CD4-positive, alpha-beta memory T cell (primary cell): ENCODE measurements at regions not wholly inside any gene's neighbourhood (a gene's known extent, or its start where the extent isn't known, plus 50 kb on each side); places are given as distances from the start of the nearest gene placed in this dataset.

Experiments used
- CTCF ChIA-PET: fragments of 350-600 bp; sonication (Branson Sonifier 250); formaldehyde crosslinking; loops from one replicate; lab custom pipeline; 2021; ENCODE audit warnings: inconsistent platforms; ENCODE audit not compliant: partially characterized antibody; lab: Charles Lee
- POLR2A ChIA-PET: fragments of 350-600 bp; sonication (Branson Sonifier 250); formaldehyde crosslinking; loops from one replicate; lab custom pipeline; 2021; ENCODE audit not compliant: partially characterized antibody; lab: Charles Lee
- DNase-seq, 5 donors: peaks; one replicate each; pipeline versions ENCODE4 v3.0.0 to v3.0.0-alpha.2; 2020 to 2022; ENCODE audit warnings: mixed read lengths in 1 of 5
- H3K27ac ChIP-seq: one replicate; pipeline ENCODE4 v1.7.0; 2013; ENCODE audit warnings: low read depth, low read length
- H3K27me3 ChIP-seq: 2 replicates; pipeline ENCODE4 v1.7.0; 2013; ENCODE audit warnings: mild to moderate bottlenecking, low read length, moderate library complexity; ENCODE audit not compliant: insufficient read depth
- H3K36me3 ChIP-seq: 2 replicates; pipeline ENCODE4 v1.7.0; 2013; ENCODE audit warnings: mild to moderate bottlenecking, low read length, moderate library complexity; ENCODE audit not compliant: insufficient read depth
- H3K4me1 ChIP-seq: 2 replicates; pipeline ENCODE4 v1.7.0; 2013; ENCODE audit warnings: mild to moderate bottlenecking, low read length, moderate library complexity; ENCODE audit not compliant: insufficient read depth
- H3K4me3 ChIP-seq, 2 donors: one replicate each; pipeline ENCODE4 v1.7.0; 2013; ENCODE audit warnings: low read length in 2 of 2, mild to moderate bottlenecking in 1 of 2
- H3K9me3 ChIP-seq, 2 donors: one replicate each; pipeline ENCODE4 v1.7.0; 2013; ENCODE audit warnings: low read length in 2 of 2, control low read depth in 1 of 2; ENCODE audit not compliant: control insufficient read depth in 1 of 2
- H3K27ac Mint-ChIP-seq, 7 donors: one replicate each; pipeline ENCODE4 v1.8.0; 2020 to 2021; ENCODE audit warnings: mixed read lengths in 7 of 7, mild to moderate bottlenecking in 6 of 7, inconsistent platforms in 3 of 7, moderate library complexity in 3 of 7
- H3K27me3 Mint-ChIP-seq, 2 donors: one replicate each; pipeline ENCODE4 v1.8.0; 2020 to 2021; ENCODE audit warnings: mixed read lengths in 2 of 2
- H3K36me3 Mint-ChIP-seq, 2 donors: one replicate each; pipeline ENCODE4 v1.8.0; 2020 to 2021; ENCODE audit warnings: mixed read lengths in 2 of 2, inconsistent platforms in 1 of 2, mild to moderate bottlenecking in 1 of 2
- H3K4me1 Mint-ChIP-seq, 4 donors: one replicate each; pipeline ENCODE4 v1.8.0; 2020 to 2021; ENCODE audit warnings: mixed read lengths in 4 of 4, mild to moderate bottlenecking in 1 of 4
- H3K4me3 Mint-ChIP-seq, 8 donors: one replicate each; pipeline ENCODE4 v1.8.0; 2020 to 2021; ENCODE audit warnings: mixed read lengths in 8 of 8, mild to moderate bottlenecking in 7 of 8, moderate library complexity in 6 of 8, inconsistent platforms in 3 of 8
- H3K9me3 Mint-ChIP-seq, 8 donors: one replicate each; pipeline ENCODE4 v1.8.0; 2020 to 2021; ENCODE audit warnings: mixed read lengths in 8 of 8, mild to moderate bottlenecking in 5 of 8, inconsistent platforms in 3 of 8, moderate library complexity in 1 of 8
- intact Hi-C: fragments of 100-400 bp; cut with micrococcal nuclease; formaldehyde crosslinking; loops from one replicate; pipeline ENCODE4 v1.15.1; 2023

DNA sequence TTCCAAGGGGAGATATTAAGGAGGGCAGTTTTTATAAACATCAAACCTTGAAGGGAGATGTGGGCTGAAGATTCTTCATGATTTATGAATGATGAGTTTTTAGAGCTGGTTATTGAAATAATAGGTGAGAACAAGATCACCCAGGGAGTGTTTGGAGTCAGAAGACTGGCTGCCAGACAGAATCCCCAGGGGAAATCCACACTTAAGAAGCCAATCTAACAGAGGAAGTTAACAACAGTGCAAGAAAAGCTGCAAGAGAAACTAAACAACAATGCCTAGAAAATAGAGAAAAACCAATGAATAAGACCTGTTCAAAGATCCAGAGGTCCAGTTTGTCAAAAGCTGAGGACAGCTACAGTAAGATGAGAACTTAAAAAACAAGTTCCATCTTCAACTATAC is 167.9 kb upstream of the MAN1A1 start:
- no peaks in the 10 kb centered on the region for H3K9me3 ChIP-seq
- H3K4me3 Mint-ChIP-seq, result no peak overlapping the region
- H3K27ac ChIP-seq, result no peak overlapping the region
- DNase-seq, result no peak
- no peaks in the 10 kb centered on the region for H3K36me3 Mint-ChIP-seq
- no peaks in the 10 kb centered on the region for H3K4me1 Mint-ChIP-seq
- H3K27ac Mint-ChIP-seq, result no peak overlapping the region
- no peaks in the 10 kb centered on the region for H3K4me1 ChIP-seq
- H3K9me3 Mint-ChIP-seq, result no peaks in the 10 kb centered on the region
- no peak overlapping the region for H3K4me3 ChIP-seq
- intact Hi-C loops, result no loop called here
- CTCF ChIA-PET, result no interaction called here
- no peaks in the 10 kb centered on the region for H3K27me3 ChIP-seq
- POLR2A ChIA-PET, result no interaction called here
- peaks cover 1 to 5% of the 10 kb centered on the region in 2 donors for H3K27me3 Mint-ChIP-seq
- no peaks in the 10 kb centered on the region for H3K36me3 ChIP-seq

- no peaks in the 10 kb centered on the region for H3K36me3 Mint-ChIP-seq
- no peaks in the 10 kb centered on the region for H3K9me3 Mint-ChIP-seq
- H3K4me3 Mint-ChIP-seq, result no peak overlapping the region
- Histone ChIP-seq H3K27me3 (no peaks in the 10 kb centered on the region), H3K9me3 (no peaks in the 10 kb centered on the region), H3K27ac (no peak overlapping the region), H3K36me3 (no peaks in the 10 kb centered on the region), H3K4me1 (no peaks in the 10 kb centered on the region), H3K4me3 (no peak overlapping the region)
- DNase-seq, result no peak
- intact Hi-C loops, result no loop called here
- no peak overlapping the region for H3K27ac Mint-ChIP-seq
- no peaks in the 10 kb centered on the region for H3K4me1 Mint-ChIP-seq
- POLR2A ChIA-PET, result no interaction called here
- CTCF ChIA-PET, result no interaction called here
- peaks cover 0 to 5% of the 10 kb centered on the region in 2 donors for H3K27me3 Mint-ChIP-seq
Measured at GRCh38 chr6:119514345-119514744, 164.8 kb upstream of the MAN1A1 start.

DNA sequence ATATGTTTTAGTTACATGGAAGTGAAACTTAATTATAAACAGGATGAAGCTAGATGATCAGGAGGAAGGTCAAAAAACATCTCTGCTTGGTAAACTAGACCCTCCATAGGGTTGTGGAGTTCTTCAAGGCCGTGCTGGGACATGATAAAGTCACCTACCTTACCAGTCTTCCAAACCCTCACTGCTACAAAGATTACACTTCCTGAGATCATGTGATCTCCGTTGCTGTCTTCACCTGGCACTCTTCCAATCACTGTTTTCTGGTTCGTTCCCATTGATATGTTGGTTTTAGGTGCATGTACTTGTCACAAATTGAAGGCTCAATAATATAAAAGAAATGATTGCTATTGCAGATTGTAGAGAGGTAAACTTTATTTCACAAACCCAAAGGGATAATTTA is 161.5 kb upstream of the MAN1A1 start:
- Histone ChIP-seq H3K36me3 (no peaks in the 10 kb centered on the region), H3K4me1 (no peaks in the 10 kb centered on the region), H3K4me3 (no peak overlapping the region), H3K9me3 (no peaks in the 10 kb centered on the region), H3K27ac (no peak overlapping the region), H3K27me3 (no peaks in the 10 kb centered on the region)
- no peak for DNase-seq
- H3K27me3 Mint-ChIP-seq, result peaks cover 0 to 5% of the 10 kb centered on the region in 2 donors
- ChIA-PET POLR2A (no interaction called here), CTCF (no interaction called here)
- H3K27ac Mint-ChIP-seq, result peak overlapping the region in 1 of 7 donors; percentile 32
- no peaks in the 10 kb centered on the region for H3K36me3 Mint-ChIP-seq
- intact Hi-C loops, result no loop called here
- no peak overlapping the region for H3K4me3 Mint-ChIP-seq
- H3K9me3 Mint-ChIP-seq, result no peaks in the 10 kb centered on the region
- H3K4me1 Mint-ChIP-seq, result no peaks in the 10 kb centered on the region

DNA sequence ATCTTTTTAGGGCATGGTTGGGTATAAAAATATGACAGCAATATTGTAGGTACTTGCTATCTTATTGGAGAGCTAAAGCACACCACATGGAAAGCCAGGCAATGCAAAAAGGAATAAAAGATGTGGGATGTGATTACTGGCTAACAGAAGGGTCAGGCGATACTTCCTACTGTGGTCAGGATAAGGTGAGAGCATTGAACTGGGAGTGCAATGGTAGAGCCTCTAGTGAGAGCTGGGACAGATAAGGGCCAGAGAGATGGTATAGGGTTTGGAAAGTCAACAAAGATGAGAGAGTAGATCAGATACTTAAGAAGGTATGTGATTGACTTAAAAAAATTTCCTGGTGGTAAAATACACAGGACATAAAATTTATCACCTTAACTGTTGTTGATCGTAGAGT is 160.7 kb upstream of the MAN1A1 start:
- H3K27ac ChIP-seq, result no peak overlapping the region
- ChIA-PET POLR2A (no interaction called here), CTCF (no interaction called here)
- no peaks in the 10 kb centered on the region for H3K27me3 ChIP-seq
- intact Hi-C loops, result no loop called here
- Mint-ChIP-seq H3K9me3 (no peaks in the 10 kb centered on the region), H3K4me3 (no peak overlapping the region), H3K27ac (peak overlapping the region in 1 of 7 donors; percentile 3), H3K36me3 (no peaks in the 10 kb centered on the region), H3K27me3 (peaks cover 0 to 5% of the 10 kb centered on the region in 2 donors), H3K4me1 (no peaks in the 10 kb centered on the region)
- DNase-seq, result no peak
- no peaks in the 10 kb centered on the region for H3K9me3 ChIP-seq
- no peaks in the 10 kb centered on the region for H3K4me1 ChIP-seq
- no peaks in the 10 kb centered on the region for H3K36me3 ChIP-seq
- H3K4me3 ChIP-seq, result no peak overlapping the region

GRCh38 chr6:119506631-119507174 is 157.1 kb upstream of the MAN1A1 start:
- ChIA-PET CTCF (no interaction called here), POLR2A (no interaction called here)
- H3K4me1 ChIP-seq, result no peaks in the 10 kb centered on the region
- no peaks in the 10 kb centered on the region for H3K27me3 ChIP-seq
- H3K27me3 Mint-ChIP-seq, result peaks cover 0 to 2% of the 10 kb centered on the region in 2 donors
- no peak overlapping the region for H3K27ac ChIP-seq
- no peak overlapping the region for H3K27ac Mint-ChIP-seq
- DNase-seq, result no peak
- H3K4me3 ChIP-seq, result no peak overlapping the region
- H3K36me3 Mint-ChIP-seq, result no peaks in the 10 kb centered on the region
- H3K4me3 Mint-ChIP-seq, result no peak overlapping the region
- no peaks in the 10 kb centered on the region for H3K36me3 ChIP-seq
- no peaks in the 10 kb centered on the region for H3K9me3 Mint-ChIP-seq
- intact Hi-C loops, result no loop called here
- H3K4me1 Mint-ChIP-seq, result no peaks in the 10 kb centered on the region
- H3K9me3 ChIP-seq, result no peaks in the 10 kb centered on the region

- H3K27me3 ChIP-seq, result no peaks in the 10 kb centered on the region
- H3K27ac ChIP-seq, result no peak overlapping the region
- Mint-ChIP-seq H3K4me3 (no peak overlapping the region), H3K27ac (no peak overlapping the region), H3K4me1 (no peaks in the 10 kb centered on the region), H3K36me3 (no peaks in the 10 kb centered on the region), H3K27me3 (no peaks in the 10 kb centered on the region), H3K9me3 (no peaks in the 10 kb centered on the region)
- no peaks in the 10 kb centered on the region for H3K4me1 ChIP-seq
- intact Hi-C loops, result no loop called here
- H3K36me3 ChIP-seq, result no peaks in the 10 kb centered on the region
- H3K9me3 ChIP-seq, result no peaks in the 10 kb centered on the region
- CTCF ChIA-PET, result no interaction called here
- POLR2A ChIA-PET, result no interaction called here
- H3K4me3 ChIP-seq, result no peak overlapping the region
- no peak for DNase-seq
Measured at GRCh38 chr6:119501798-119502483, 152.4 kb upstream of the MAN1A1 start.

- CTCF ChIA-PET, result no interaction called here
- POLR2A ChIA-PET, result no interaction called here
- intact Hi-C loops, result no loop called here
Measured at GRCh38 chr6:119499797-119500196, 150.2 kb upstream of the MAN1A1 start.

More at GRCh38 chr6:119499797-119500196, 150.2 kb upstream of the MAN1A1 start:
- no peak overlapping the region for H3K4me3 Mint-ChIP-seq
- no peak for DNase-seq
- Histone ChIP-seq H3K27me3 (no peaks in the 10 kb centered on the region), H3K9me3 (no peaks in the 10 kb centered on the region), H3K4me3 (no peak overlapping the region), H3K36me3 (no peaks in the 10 kb centered on the region), H3K4me1 (no peaks in the 10 kb centered on the region), H3K27ac (no peak overlapping the region)
- no peak overlapping the region for H3K27ac Mint-ChIP-seq
- no peaks in the 10 kb centered on the region for H3K27me3 Mint-ChIP-seq
- H3K36me3 Mint-ChIP-seq, result no peaks in the 10 kb centered on the region
- H3K9me3 Mint-ChIP-seq, result no peaks in the 10 kb centered on the region
- H3K4me1 Mint-ChIP-seq, result no peaks in the 10 kb centered on the region
